RWPE1 (cell line): ENCODE measurements at regions not wholly inside any gene's neighbourhood (a gene's known extent, or its start where the extent isn't known, plus 50 kb on each side); places are given as distances from the start of the nearest gene placed in this dataset.

Source experiments
- CTCF ChIA-PET: fragments of 350-600 bp; sonication (Branson Sonifier 250); formaldehyde crosslinking; extraction: SDS; loops from one replicate; lab custom pipeline; 2021; lab: Yijun Ruan, JAX
- POLR2A ChIA-PET: fragments of 400-600 bp; formaldehyde crosslinking; extraction: SDS; loops from one replicate; lab custom pipeline; 2020; ENCODE audit warnings: antibody characterized with exemption; ENCODE audit not compliant: low non-redundant PET; lab: Yijun Ruan, JAX
- DNase-seq: peaks from one replicate; pipeline ENCODE4 v3.0.0; 2012; ENCODE audit warnings: low spot score
- H3K27ac ChIP-seq: fragments of 450-650 bp; 2 replicates; pipeline ENCODE4 v1.5.1; 2017
- TF ChIP-seq, protein P1 (sequence below): fragments of 450-650 bp; conservative IDR thresholded peaks from 2 replicates; pipeline ENCODE4 v1.5.1; 2017; ENCODE audit warnings: low read depth, mild to moderate bottlenecking

GRCh38 chr3:73694983-73695757 lies 70.4 kb upstream of the PDZRN3 start:
- POLR2A ChIA-PET = no interaction called here
- H3K27ac ChIP-seq = no peak overlapping the region
- no peak for DNase-seq
- CTCF ChIA-PET = no interaction called here
- TF ChIP-seq, protein P1, sequence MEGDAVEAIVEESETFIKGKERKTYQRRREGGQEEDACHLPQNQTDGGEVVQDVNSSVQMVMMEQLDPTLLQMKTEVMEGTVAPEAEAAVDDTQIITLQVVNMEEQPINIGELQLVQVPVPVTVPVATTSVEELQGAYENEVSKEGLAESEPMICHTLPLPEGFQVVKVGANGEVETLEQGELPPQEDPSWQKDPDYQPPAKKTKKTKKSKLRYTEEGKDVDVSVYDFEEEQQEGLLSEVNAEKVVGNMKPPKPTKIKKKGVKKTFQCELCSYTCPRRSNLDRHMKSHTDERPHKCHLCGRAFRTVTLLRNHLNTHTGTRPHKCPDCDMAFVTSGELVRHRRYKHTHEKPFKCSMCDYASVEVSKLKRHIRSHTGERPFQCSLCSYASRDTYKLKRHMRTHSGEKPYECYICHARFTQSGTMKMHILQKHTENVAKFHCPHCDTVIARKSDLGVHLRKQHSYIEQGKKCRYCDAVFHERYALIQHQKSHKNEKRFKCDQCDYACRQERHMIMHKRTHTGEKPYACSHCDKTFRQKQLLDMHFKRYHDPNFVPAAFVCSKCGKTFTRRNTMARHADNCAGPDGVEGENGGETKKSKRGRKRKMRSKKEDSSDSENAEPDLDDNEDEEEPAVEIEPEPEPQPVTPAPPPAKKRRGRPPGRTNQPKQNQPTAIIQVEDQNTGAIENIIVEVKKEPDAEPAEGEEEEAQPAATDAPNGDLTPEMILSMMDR = no peak

GRCh38 chr3:73687106-73688004 lies 62.6 kb upstream of the PDZRN3 start:
- TF ChIP-seq, protein P1 = no peak
- ChIA-PET CTCF (no interaction called here), POLR2A (no interaction called here)
- DNase-seq = no peak
- no peak overlapping the region for H3K27ac ChIP-seq

DNA sequence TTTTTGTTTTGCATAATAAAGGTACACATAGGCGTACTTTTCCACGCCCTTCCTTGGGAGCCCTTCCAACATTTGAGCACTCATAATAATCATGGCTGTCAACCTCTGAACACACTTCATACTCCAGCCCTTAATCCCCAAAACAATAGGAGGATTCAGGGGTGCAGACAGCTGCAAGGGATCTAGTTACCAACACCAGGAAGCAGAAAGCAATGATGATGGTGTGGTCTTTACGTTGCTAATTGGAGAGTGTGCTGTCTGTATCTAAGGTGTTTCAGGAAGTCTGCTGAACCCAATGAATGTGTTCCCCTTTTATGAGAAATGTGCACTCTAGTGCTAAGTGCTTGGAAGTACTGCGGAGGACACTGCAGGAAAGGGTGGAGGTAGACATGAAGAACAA lies 60.3 kb upstream of the PDZRN3 start:
- DNase-seq = no peak
- POLR2A ChIA-PET = no interaction called here

DNA sequence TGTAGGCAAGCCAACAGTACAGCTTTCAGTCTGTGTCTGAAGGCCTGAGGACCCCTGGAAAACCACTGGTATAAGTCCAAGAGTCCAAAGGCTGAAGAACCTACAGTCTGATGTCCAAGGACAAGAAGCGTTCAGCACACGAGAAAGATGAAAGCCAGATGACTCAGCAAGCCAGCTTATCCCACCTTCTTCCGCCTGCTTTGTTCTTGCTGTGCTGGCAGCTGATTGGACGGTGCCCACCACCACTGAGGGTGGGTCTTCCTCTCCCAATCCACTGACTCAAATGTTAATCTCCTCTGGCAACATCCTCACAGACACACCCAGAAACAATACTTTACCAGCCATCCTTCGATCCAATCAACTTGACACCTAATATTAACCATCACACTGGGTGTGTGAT lies 59.0 kb upstream of the PDZRN3 start:
- POLR2A ChIA-PET = no interaction called here
- CTCF ChIA-PET = no interaction called here
- H3K27ac ChIP-seq = no peak overlapping the region
- TF ChIP-seq, protein P1 = no peak
- no peak for DNase-seq

More for the DNA sequence above, 60.3 kb upstream of the PDZRN3 start:
- CTCF ChIA-PET = interaction anchor here (0.6 kb wide), 1 partner anchor 1574 kb away, joined by 3 read pairs; no protein-coding TSS in a partner anchor
- H3K27ac ChIP-seq = no peak overlapping the region
- TF ChIP-seq, protein P1 = no peak

DNA sequence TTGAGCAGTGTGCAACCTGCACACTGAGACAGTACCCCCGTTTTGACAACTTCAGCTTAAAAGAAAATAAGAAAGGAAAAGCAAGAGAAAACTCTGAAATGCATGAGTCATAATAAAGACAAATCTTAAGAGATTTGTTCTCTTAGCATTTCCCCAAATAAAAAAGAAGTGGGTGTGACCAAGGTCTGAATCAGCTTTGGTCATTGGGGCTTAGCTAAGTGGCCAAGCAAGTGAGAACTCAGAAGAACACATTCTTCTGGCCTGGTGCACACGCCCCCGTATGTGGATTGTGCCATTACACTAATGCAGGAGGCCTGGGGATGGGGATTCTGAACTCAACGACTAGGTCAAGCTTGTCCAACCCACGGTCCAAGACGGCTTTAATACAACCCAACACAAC lies 56.9 kb upstream of the PDZRN3 start:
- POLR2A ChIA-PET = no interaction called here

GRCh38 chr3:73681198-73681597 lies 56.5 kb upstream of the PDZRN3 start:
- ChIA-PET POLR2A (no interaction called here), CTCF (interaction anchor here (0.7 kb wide), 1 partner anchor 200 kb away, joined by 3 read pairs; no protein-coding TSS in a partner anchor)

More for the DNA sequence above, 56.9 kb upstream of the PDZRN3 start:
- H3K27ac ChIP-seq = no peak overlapping the region
- no peak for DNase-seq
- CTCF ChIA-PET = interaction anchor here (0.7 kb wide), 1 partner anchor 201 kb away, joined by 3 read pairs; no protein-coding TSS in a partner anchor
- TF ChIP-seq, protein P1 = no peak

More at GRCh38 chr3:73681198-73681597, 56.5 kb upstream of the PDZRN3 start:
- no peak overlapping the region for H3K27ac ChIP-seq
- no peak for DNase-seq
- TF ChIP-seq, protein P1 = no peak
